ENCODE measurements at regions not wholly inside any gene's neighbourhood (a gene's known extent, or its start where the extent isn't known, plus 50 kb on each side); places are given as distances from the start of the nearest gene placed in this dataset.

DNA sequence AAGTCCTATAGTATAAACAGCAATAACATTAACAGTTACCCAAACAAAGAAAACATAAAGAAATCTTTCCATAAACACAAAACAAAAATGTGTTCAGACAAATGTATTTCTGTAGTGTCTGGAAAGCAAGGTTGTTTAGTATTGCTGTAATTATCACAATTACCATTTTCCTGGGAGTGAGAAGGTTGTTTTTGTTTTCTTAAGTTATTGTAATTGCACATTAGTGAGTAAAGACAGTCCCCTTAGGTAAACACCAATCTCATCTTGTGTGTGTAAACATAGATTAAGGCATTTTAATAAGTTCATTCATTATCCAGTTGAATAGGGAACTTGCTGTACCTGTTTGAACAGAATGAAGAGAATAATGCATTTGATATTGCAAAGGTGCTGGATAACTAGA is 356.9 kb upstream of the ADGRL4 start:
- H3K27me3 ChIP-seq (ENCODE audit: insufficient read depth, low read length): no peaks in the 10 kb centered on the region
- H3K36me3 ChIP-seq (ENCODE audit: insufficient read depth, low read depth, low read length): no peaks in the 10 kb centered on the region
- H3K4me3 ChIP-seq (ENCODE audit: low read length): no peak overlapping the region
- H3K27ac ChIP-seq (ENCODE audit: low read length): no peak overlapping the region
- no peak overlapping the region for H3K9ac ChIP-seq (ENCODE audit: low read depth, low read length)
- no peaks in the 10 kb centered on the region; the same call in 1 of the 2 replicates for H3K4me1 ChIP-seq (ENCODE audit: insufficient read depth, low read length)
- H3K9me3 ChIP-seq (ENCODE audit: insufficient read depth, low read depth, low read length): no peaks in the 10 kb centered on the region

DNA sequence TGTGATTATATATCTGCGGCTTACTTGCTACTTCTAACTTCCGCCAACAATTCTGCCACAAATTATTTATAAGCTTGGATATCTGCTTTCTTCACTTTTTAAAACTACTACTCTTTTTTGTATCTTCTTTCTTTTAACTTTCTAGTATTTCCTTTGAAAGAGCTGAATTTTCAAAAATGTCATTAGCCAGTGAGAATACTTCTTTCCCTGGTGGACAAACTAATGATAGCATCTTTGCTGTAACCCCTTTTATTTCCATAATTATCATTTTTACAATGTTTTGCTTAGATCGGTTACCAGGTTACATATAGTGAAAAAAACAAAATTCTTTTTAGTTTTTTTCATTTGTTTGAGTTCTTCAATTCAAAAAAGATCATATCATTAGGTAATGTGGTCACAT is 355.9 kb upstream of the ADGRL4 start:
- Histone ChIP-seq H3K36me3 (ENCODE audit: insufficient read depth, low read depth, low read length) (no peaks in the 10 kb centered on the region), H3K9ac (ENCODE audit: low read depth, low read length) (no peak overlapping the region), H3K4me1 (ENCODE audit: insufficient read depth, low read length) (no peaks in the 10 kb centered on the region; the same call in 1 of the 2 replicates)

DNA sequence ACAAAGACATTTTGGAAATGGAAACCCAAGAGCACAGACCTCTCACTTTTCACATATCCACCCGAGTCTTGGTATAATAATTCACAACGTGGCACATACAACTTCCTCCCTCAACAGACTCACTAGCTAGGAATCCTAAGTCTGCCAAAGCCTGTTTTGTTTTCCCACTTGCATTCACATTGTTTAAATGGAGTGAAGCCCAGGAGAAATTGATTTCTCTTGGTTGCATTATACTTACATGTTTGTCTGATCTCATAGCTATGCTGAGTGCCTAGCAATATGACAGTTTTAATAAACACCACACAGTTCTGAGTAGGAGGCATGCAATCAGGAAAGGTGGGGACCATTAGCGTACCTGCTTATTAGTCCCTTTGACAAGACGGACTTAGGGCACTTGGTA is 348.6 kb upstream of the ADGRL4 start:
- Histone ChIP-seq H3K36me3 (ENCODE audit: insufficient read depth, low read depth, low read length) (no peaks in the 10 kb centered on the region), H3K4me1 (ENCODE audit: insufficient read depth, low read length) (no peaks in the 10 kb centered on the region), H3K27me3 (ENCODE audit: insufficient read depth, low read length) (no peaks in the 10 kb centered on the region), H3K4me3 (ENCODE audit: low read length) (no peak overlapping the region), H3K9ac (ENCODE audit: low read depth, low read length) (no peak overlapping the region), H3K27ac (ENCODE audit: low read length) (no peak overlapping the region), H3K9me3 (ENCODE audit: insufficient read depth, low read depth, low read length) (no peaks in the 10 kb centered on the region)

More for the DNA sequence above, 355.9 kb upstream of the ADGRL4 start:
- Histone ChIP-seq H3K9me3 (ENCODE audit: insufficient read depth, low read depth, low read length) (no peaks in the 10 kb centered on the region), H3K4me3 (ENCODE audit: low read length) (no peak overlapping the region), H3K27ac (ENCODE audit: low read length) (no peak overlapping the region), H3K27me3 (ENCODE audit: insufficient read depth, low read length) (no peaks in the 10 kb centered on the region)

DNA sequence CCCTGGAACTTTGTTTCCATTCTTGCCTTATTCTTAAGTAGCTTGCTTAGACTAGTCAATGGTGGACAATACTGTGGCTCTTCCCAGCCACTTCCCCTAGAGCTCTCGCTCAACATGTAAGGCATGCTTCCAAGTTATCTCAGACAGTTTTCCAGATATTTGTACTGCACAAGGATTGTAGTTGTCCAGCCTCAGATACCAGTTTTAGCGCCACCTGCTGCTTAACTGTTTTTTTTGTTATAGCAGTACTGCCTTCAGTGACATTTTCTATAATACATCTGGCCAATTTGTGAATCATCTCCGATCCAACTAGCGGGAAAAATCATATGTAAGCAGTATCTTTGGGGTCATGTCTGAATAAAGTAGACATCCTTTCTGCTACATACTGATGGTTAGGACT is 346.7 kb upstream of the ADGRL4 start:
- Histone ChIP-seq H3K4me1 (ENCODE audit: insufficient read depth, low read length) (no peaks in the 10 kb centered on the region), H3K9ac (ENCODE audit: low read depth, low read length) (no peak overlapping the region), H3K27me3 (ENCODE audit: insufficient read depth, low read length) (no peaks in the 10 kb centered on the region), H3K27ac (ENCODE audit: low read length) (no peak overlapping the region), H3K4me3 (ENCODE audit: low read length) (no peak overlapping the region), H3K36me3 (ENCODE audit: insufficient read depth, low read depth, low read length) (no peaks in the 10 kb centered on the region), H3K9me3 (ENCODE audit: insufficient read depth, low read depth, low read length) (no peaks in the 10 kb centered on the region)

DNA sequence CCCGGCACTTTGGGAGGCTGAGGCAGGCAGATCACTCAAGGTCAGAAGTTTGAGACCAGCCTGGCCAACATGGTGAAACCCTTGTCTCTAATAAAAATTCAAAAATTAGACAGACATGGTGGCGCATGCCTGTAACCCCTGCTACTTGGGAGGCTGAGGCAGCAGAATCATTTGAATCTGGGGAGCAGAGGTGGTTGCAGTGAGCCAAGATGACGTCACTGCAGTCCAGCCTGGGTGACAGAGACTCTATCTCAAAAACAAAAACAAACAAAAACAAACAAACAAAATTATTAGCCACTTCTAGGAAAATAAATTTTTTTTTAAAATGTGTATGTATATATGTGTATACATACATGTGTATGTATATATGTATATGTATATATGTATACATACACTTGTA is 320.3 kb upstream of the ADGRL4 start:
- no peak overlapping the region for H3K27ac ChIP-seq (ENCODE audit: low read length)
- no peaks in the 10 kb centered on the region; the same call in 1 of the 2 replicates for H3K4me1 ChIP-seq (ENCODE audit: insufficient read depth, low read length)
- no peaks in the 10 kb centered on the region for H3K27me3 ChIP-seq (ENCODE audit: insufficient read depth, low read length)
- 0 out of 2 replicates have a peak, but pooled peaks cover 3% of the 10 kb centered on the region for H3K9me3 ChIP-seq (ENCODE audit: insufficient read depth, low read depth, low read length)
- H3K36me3 ChIP-seq (ENCODE audit: insufficient read depth, low read depth, low read length): no peaks in the 10 kb centered on the region
- H3K9ac ChIP-seq (ENCODE audit: low read depth, low read length): no peak overlapping the region
- H3K4me3 ChIP-seq (ENCODE audit: low read length): no peak overlapping the region

DNA sequence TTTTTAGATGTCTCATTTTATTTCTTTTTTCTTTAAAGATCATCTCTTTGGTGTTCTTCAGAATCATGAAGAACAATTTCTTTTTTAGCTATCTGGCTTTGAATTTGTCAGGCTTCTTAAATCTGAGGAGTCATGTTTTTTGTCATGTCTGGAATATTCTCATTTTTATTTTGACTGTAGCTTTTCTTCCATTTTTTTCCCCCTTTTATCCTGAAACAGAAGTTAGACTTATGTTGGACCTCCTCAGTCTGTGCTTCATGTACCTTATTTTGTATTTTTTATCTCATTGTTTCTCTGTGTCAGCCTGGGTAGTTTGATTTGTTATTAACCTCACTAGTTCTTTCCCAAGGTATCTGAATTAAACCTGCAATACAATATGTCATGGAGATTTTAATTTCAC is 319.2 kb upstream of the ADGRL4 start:
- H3K27ac ChIP-seq (ENCODE audit: low read length): no peak overlapping the region
- H3K36me3 ChIP-seq (ENCODE audit: insufficient read depth, low read depth, low read length): no peaks in the 10 kb centered on the region
- 0 out of 2 replicates have a peak, but pooled peaks cover 3% of the 10 kb centered on the region for H3K9me3 ChIP-seq (ENCODE audit: insufficient read depth, low read depth, low read length)
- no peaks in the 10 kb centered on the region for H3K27me3 ChIP-seq (ENCODE audit: insufficient read depth, low read length)
- H3K4me3 ChIP-seq (ENCODE audit: low read length): no peak overlapping the region
- no peaks in the 10 kb centered on the region; the same call in 1 of the 2 replicates for H3K4me1 ChIP-seq (ENCODE audit: insufficient read depth, low read length)
- no peak overlapping the region for H3K9ac ChIP-seq (ENCODE audit: low read depth, low read length)

DNA sequence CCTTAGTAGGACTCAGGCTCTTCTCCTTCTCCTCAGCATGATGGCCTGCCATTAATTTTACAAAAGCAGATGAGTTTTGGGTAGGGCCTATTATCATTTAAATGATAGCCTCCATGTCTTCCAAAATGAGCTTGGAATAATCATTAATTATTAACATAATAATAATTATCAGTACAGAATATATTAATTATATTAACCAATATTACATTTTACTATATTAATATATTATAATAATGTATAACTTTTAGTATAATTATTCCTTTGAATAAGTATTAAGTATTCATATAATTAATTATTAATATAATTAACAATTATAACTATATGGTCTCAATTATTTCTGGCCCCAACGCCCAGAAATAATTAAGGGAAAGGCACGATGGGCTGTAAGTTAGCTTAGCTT is 318.6 kb upstream of the ADGRL4 start:
- Histone ChIP-seq H3K27me3 (ENCODE audit: insufficient read depth, low read length) (no peaks in the 10 kb centered on the region), H3K9me3 (ENCODE audit: insufficient read depth, low read depth, low read length) (0 out of 2 replicates have a peak, but pooled peaks cover 3% of the 10 kb centered on the region), H3K4me3 (ENCODE audit: low read length) (no peak overlapping the region), H3K27ac (ENCODE audit: low read length) (no peak overlapping the region), H3K36me3 (ENCODE audit: insufficient read depth, low read depth, low read length) (no peaks in the 10 kb centered on the region), H3K9ac (ENCODE audit: low read depth, low read length) (no peak overlapping the region), H3K4me1 (ENCODE audit: insufficient read depth, low read length) (no peaks in the 10 kb centered on the region; the same call in 1 of the 2 replicates)

DNA sequence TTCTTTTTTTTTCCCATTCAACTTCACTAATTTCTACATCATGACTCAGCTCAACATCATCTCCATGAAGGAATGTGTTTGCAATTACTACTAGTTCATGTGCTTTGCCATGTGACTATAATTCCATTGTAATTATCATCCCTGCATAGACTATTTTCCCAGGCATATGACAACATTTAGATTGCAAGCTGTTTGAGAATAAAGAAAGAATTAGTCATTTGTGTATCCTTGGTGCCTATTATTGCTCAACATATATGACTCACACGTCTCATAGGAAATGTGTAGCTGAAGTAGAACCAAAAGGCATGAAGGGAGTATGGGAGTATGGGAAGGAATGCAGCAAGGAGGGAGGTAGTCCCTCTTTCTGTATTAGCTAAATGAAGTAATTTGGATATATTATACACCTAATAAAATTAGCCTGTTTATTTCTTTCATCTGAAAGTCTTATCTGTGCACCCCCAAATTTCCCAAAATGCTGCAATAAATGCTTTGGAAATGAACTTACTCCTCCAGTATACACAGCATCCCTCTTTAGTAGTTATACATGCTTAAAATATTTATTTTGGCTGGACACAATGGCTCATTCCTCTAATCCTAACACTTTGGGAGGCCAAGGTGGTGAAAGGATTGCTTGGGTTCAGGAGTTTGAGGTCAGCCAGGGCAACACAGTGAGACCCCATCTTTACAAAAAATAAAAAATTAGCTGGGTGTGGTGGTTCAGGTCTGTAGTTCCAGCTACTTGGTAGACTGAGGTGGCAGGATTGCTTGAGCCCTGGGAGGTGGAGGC is 316.9 kb upstream of the ADGRL4 start:
- H3K27me3 ChIP-seq (ENCODE audit: insufficient read depth, low read length): no peaks in the 10 kb centered on the region
- 0 out of 2 replicates have a peak, but pooled peaks cover 3% of the 10 kb centered on the region for H3K9me3 ChIP-seq (ENCODE audit: insufficient read depth, low read depth, low read length)
- H3K9ac ChIP-seq (ENCODE audit: low read depth, low read length): no peak overlapping the region
- no peaks in the 10 kb centered on the region for H3K36me3 ChIP-seq (ENCODE audit: insufficient read depth, low read depth, low read length)
- no peak overlapping the region for H3K4me3 ChIP-seq (ENCODE audit: low read length)
- no peak overlapping the region for H3K27ac ChIP-seq (ENCODE audit: low read length)
- peaks cover 3% of the 10 kb centered on the region; the same call in 1 of the 2 replicates for H3K4me1 ChIP-seq (ENCODE audit: insufficient read depth, low read length)

DNA sequence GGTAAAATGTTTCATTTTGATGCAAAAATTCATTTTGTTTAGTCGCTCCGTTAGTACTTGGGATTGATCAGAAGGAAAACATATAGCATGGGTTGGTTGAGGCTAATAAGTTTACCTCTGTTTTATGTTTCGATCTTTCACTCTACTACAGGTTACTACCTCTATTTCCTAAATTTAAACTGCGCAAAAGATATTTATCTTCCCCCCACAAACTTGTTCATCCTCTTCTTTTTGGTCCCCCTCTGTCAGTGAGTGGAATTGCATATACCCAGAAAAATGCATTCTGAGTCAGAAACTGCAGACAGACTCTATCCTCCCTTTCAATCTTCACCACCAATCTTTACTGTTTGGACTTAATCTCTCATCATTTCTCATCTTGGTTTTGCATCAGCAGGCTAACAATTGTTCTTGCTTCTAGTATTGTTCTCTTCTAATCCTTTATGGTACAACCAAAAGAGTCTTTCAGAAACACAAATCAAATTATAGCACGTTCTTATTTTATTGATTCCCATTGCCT is 316.0 kb upstream of the ADGRL4 start:
- Histone ChIP-seq H3K27me3 (ENCODE audit: insufficient read depth, low read length) (no peaks in the 10 kb centered on the region), H3K4me3 (ENCODE audit: low read length) (no peak overlapping the region), H3K4me1 (ENCODE audit: insufficient read depth, low read length) (peaks cover 3% of the 10 kb centered on the region; the same call in 1 of the 2 replicates), H3K9me3 (ENCODE audit: insufficient read depth, low read depth, low read length) (0 out of 2 replicates have a peak, but pooled peaks cover 3% of the 10 kb centered on the region), H3K36me3 (ENCODE audit: insufficient read depth, low read depth, low read length) (no peaks in the 10 kb centered on the region), H3K27ac (ENCODE audit: low read length) (no peak overlapping the region), H3K9ac (ENCODE audit: low read depth, low read length) (no peak overlapping the region)

DNA sequence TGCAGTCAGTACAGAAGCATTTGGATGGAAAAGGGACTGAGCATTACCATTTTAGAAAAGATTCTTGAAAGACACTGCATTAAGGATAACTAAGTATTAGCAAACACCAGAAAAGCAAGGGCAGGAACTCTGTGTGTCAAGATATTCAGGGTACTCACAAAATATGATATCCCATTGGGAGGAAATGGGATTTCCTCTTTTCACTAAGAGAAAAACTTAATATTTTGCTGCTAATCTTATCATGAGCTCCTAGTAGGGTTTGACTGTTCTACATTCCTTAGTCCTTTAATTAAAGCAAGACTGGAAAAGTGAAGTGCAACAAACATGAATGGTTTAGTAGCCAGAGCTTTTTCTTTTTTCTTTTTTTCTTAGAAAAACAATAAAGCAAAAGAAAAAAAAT is 305.9 kb upstream of the ADGRL4 start:
- H3K9me3 ChIP-seq (ENCODE audit: insufficient read depth, low read depth, low read length): no peaks in the 10 kb centered on the region

DNA sequence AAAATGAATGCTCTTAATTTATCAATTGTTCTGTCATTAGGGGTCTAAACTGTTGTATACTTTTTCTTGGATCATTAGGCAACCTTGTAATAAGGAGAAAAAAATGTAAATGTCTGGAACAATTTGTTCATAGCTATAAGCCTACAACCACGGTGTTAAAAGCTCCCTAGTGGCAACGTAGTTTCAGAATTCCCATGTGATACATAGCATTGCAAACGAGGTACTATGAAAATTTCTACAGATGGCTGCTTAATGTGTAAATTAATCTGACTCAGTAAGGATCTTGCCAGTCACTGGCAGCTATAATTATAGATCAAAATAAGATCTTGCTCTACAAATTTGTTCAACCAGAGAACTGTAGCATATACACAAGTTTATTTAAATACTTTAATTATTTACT is 304.1 kb upstream of the ADGRL4 start:
- no peaks in the 10 kb centered on the region for H3K36me3 ChIP-seq (ENCODE audit: insufficient read depth, low read depth, low read length)
- H3K4me1 ChIP-seq (ENCODE audit: insufficient read depth, low read length): no peaks in the 10 kb centered on the region
- H3K4me3 ChIP-seq (ENCODE audit: low read length): no peak overlapping the region
- no peaks in the 10 kb centered on the region for H3K9me3 ChIP-seq (ENCODE audit: insufficient read depth, low read depth, low read length)
- no peak overlapping the region for H3K9ac ChIP-seq (ENCODE audit: low read depth, low read length)
- no peaks in the 10 kb centered on the region for H3K27me3 ChIP-seq (ENCODE audit: insufficient read depth, low read length)
- H3K27ac ChIP-seq (ENCODE audit: low read length): no peak overlapping the region

More for the DNA sequence above, 305.9 kb upstream of the ADGRL4 start:
- H3K4me1 ChIP-seq (ENCODE audit: insufficient read depth, low read length): no peaks in the 10 kb centered on the region
- no peak overlapping the region for H3K4me3 ChIP-seq (ENCODE audit: low read length)
- H3K36me3 ChIP-seq (ENCODE audit: insufficient read depth, low read depth, low read length): no peaks in the 10 kb centered on the region
- H3K27me3 ChIP-seq (ENCODE audit: insufficient read depth, low read length): no peaks in the 10 kb centered on the region
- no peak overlapping the region for H3K27ac ChIP-seq (ENCODE audit: low read length)
- no peak overlapping the region for H3K9ac ChIP-seq (ENCODE audit: low read depth, low read length)

DNA sequence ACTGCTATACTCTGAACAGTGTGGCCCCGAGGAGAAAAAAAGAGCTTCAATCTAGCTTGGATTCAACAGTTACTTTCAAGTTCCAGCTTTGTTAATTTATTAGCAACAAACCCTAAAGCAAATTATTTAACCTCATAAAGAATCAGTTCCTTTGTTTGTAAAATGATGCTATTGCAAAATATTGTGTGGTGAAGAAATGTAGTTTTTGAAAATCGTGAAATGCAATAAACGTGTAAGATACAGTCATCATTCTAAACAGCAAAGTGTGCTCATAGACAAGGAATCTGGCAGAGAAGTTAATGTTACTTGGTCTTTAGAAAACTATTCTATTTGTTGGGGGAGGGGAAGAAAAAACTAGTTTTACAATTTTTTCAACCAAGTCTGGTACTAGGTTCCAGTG is 297.6 kb upstream of the ADGRL4 start:
- Histone ChIP-seq H3K9me3 (ENCODE audit: insufficient read depth, low read depth, low read length) (no peaks in the 10 kb centered on the region), H3K27ac (ENCODE audit: low read length) (no peak overlapping the region), H3K4me3 (ENCODE audit: low read length) (no peak overlapping the region), H3K36me3 (ENCODE audit: insufficient read depth, low read depth, low read length) (no peaks in the 10 kb centered on the region), H3K27me3 (ENCODE audit: insufficient read depth, low read length) (no peaks in the 10 kb centered on the region), H3K4me1 (ENCODE audit: insufficient read depth, low read length) (peaks cover 6% of the 10 kb centered on the region; the same call in 1 of the 2 replicates), H3K9ac (ENCODE audit: low read depth, low read length) (no peak overlapping the region)

Data from iPS-20b (cell line).